ENCODE measurements at regions not wholly inside any gene's neighbourhood (a gene's known extent, or its start where the extent isn't known, plus 50 kb on each side); places are given as distances from the start of the nearest gene placed in this dataset.

- no peak for TF ChIP-seq GATA1 (IDR thresholded peaks at IDR 0.05; ENCODE audit: low read depth, low read length)
- no peak for TF ChIP-seq POLR2A (IDR thresholded peaks at IDR 0.05; ENCODE audit: low read length)
- DNase-seq, result no peak
These were observed 981.7 kb downstream of the NR2F1-AS1 start for GRCh38 chr5:92599217-92599810.

- no peak for DNase-seq
- TF ChIP-seq GATA1 (IDR thresholded peaks at IDR 0.05; ENCODE audit: low read depth, low read length), result no peak
- TF ChIP-seq POLR2A (IDR thresholded peaks at IDR 0.05; ENCODE audit: low read length), result no peak
These were observed 987.0 kb downstream of the NR2F1-AS1 start for GRCh38 chr5:92594031-92594430.

- TF ChIP-seq POLR2A (IDR thresholded peaks at IDR 0.05; ENCODE audit: low read length) (no peak), GATA1 (IDR thresholded peaks at IDR 0.05; ENCODE audit: low read depth, low read length) (no peak)
- DNase-seq, result no peak
These were observed 992.1 kb downstream of the NR2F1-AS1 start for GRCh38 chr5:92588876-92589275.

- no peak for TF ChIP-seq POLR2A (IDR thresholded peaks at IDR 0.05; ENCODE audit: low read length)
- no peak for TF ChIP-seq GATA1 (IDR thresholded peaks at IDR 0.05; ENCODE audit: low read depth, low read length)
- no peak for DNase-seq
These were observed 999.3 kb downstream of the NR2F1-AS1 start for GRCh38 chr5:92581690-92582089.

GRCh38 chr5:92581249-92581648 is 999.8 kb downstream of the NR2F1-AS1 start:
- TF ChIP-seq GATA1 (IDR thresholded peaks at IDR 0.05; ENCODE audit: low read depth, low read length), result no peak
- no peak for TF ChIP-seq POLR2A (IDR thresholded peaks at IDR 0.05; ENCODE audit: low read length)
- no peak for DNase-seq

- TF ChIP-seq GATA1 (IDR thresholded peaks at IDR 0.05; ENCODE audit: low read depth, low read length) (no peak), POLR2A (IDR thresholded peaks at IDR 0.05; ENCODE audit: low read length) (no peak)
- no peak for DNase-seq
These were observed 1000.2 kb downstream of the NR2F1-AS1 start for GRCh38 chr5:92580814-92581213.

- TF ChIP-seq GATA1 (IDR thresholded peaks at IDR 0.05; ENCODE audit: low read depth, low read length) (no peak), POLR2A (IDR thresholded peaks at IDR 0.05; ENCODE audit: low read length) (no peak)
- DNase-seq, result no peak
These were observed 1007.0 kb downstream of the NR2F1-AS1 start for GRCh38 chr5:92574023-92574422.

- TF ChIP-seq GATA1 (IDR thresholded peaks at IDR 0.05; ENCODE audit: low read depth, low read length), result no peak
- TF ChIP-seq POLR2A (IDR thresholded peaks at IDR 0.05; ENCODE audit: low read length), result no peak
- DNase-seq, result no peak
These were observed 1012.5 kb downstream of the NR2F1-AS1 start for GRCh38 chr5:92568522-92568921.

GRCh38 chr5:92567831-92568450 is 1013.1 kb downstream of the NR2F1-AS1 start:
- no peak for DNase-seq
- no peak for TF ChIP-seq GATA1 (IDR thresholded peaks at IDR 0.05; ENCODE audit: low read depth, low read length)
- no peak for TF ChIP-seq POLR2A (IDR thresholded peaks at IDR 0.05; ENCODE audit: low read length)

GRCh38 chr5:92566113-92566786 is 1014.8 kb downstream of the NR2F1-AS1 start:
- TF ChIP-seq GATA1 (IDR thresholded peaks at IDR 0.05; ENCODE audit: low read depth, low read length), result no peak
- no peak for TF ChIP-seq POLR2A (IDR thresholded peaks at IDR 0.05; ENCODE audit: low read length)
- DNase-seq, result no peak

GRCh38 chr5:92565673-92566072 is 1015.3 kb downstream of the NR2F1-AS1 start:
- DNase-seq, result no peak
- TF ChIP-seq GATA1 (IDR thresholded peaks at IDR 0.05; ENCODE audit: low read depth, low read length) (no peak), POLR2A (IDR thresholded peaks at IDR 0.05; ENCODE audit: low read length) (no peak)

- TF ChIP-seq GATA1 (IDR thresholded peaks at IDR 0.05; ENCODE audit: low read depth, low read length), result no peak
- no peak for TF ChIP-seq POLR2A (IDR thresholded peaks at IDR 0.05; ENCODE audit: low read length)
These were observed 1019.0 kb downstream of the NR2F1-AS1 start for GRCh38 chr5:92562065-92562464.

GRCh38 chr5:92561411-92561959 is 1019.5 kb downstream of the NR2F1-AS1 start:
- no peak for TF ChIP-seq POLR2A (IDR thresholded peaks at IDR 0.05; ENCODE audit: low read length)
- TF ChIP-seq GATA1 (IDR thresholded peaks at IDR 0.05; ENCODE audit: low read depth, low read length), result no peak
- DNase-seq, result no peak

More at GRCh38 chr5:92562065-92562464, 1019.0 kb downstream of the NR2F1-AS1 start:
- no peak for DNase-seq

GRCh38 chr5:92560698-92561401 is 1020.2 kb downstream of the NR2F1-AS1 start:
- TF ChIP-seq POLR2A (IDR thresholded peaks at IDR 0.05; ENCODE audit: low read length) (no peak), GATA1 (IDR thresholded peaks at IDR 0.05; ENCODE audit: low read depth, low read length) (no peak)
- DNase-seq, result no peak
